Ectodermal cell (in vitro differentiated cells): ENCODE measurements at regions not wholly inside any gene's neighbourhood (a gene's known extent, or its start where the extent isn't known, plus 50 kb on each side); places are given as distances from the start of the nearest gene placed in this dataset.

ENCODE experiments used
- H3K27ac ChIP-seq: 2 replicates; pipeline ENCODE4 v1.7.0; 2013; ENCODE audit warnings: mild to moderate bottlenecking, low read depth, low read length; ENCODE audit not compliant: insufficient read depth, poor library complexity, severe bottlenecking
- H3K27me3 ChIP-seq: 2 replicates; pipeline ENCODE4 v1.7.0; 2013; ENCODE audit warnings: mild to moderate bottlenecking, low read length; ENCODE audit not compliant: insufficient read depth, control insufficient read depth, poor library complexity, severe bottlenecking
- H3K36me3 ChIP-seq: one replicate; pipeline ENCODE4 v1.7.0; 2013; ENCODE audit warnings: low read length; ENCODE audit not compliant: control insufficient read depth, insufficient read depth
- H3K4me1 ChIP-seq: one replicate; pipeline ENCODE4 v1.7.0; 2013; ENCODE audit warnings: low read length; ENCODE audit not compliant: control insufficient read depth, insufficient read depth
- H3K4me3 ChIP-seq: 2 replicates; pipeline ENCODE4 v1.7.0; 2013; ENCODE audit warnings: low read depth, low read length, control low read depth; ENCODE audit not compliant: insufficient read depth
- H3K9me3 ChIP-seq: 2 replicates; pipeline ENCODE4 v1.7.0; 2013; ENCODE audit warnings: mild to moderate bottlenecking, low read length, moderate library complexity; ENCODE audit not compliant: control insufficient read depth
- WGBS, 2 experiments: methylation state at CpG; one replicate each; pipeline ENCODE4 v1.1.7; 2013; ENCODE audit warnings: missing lambda C conversion rate in 2 of 2; 5-methylcytosine and 5-hydroxymethylcytosine counted together

- no peaks in the 10 kb centered on the region for H3K9me3 ChIP-seq
- H3K27me3 ChIP-seq, result no peaks in the 10 kb centered on the region
- no peak overlapping the region for H3K27ac ChIP-seq
- 80 to 93% methylated on average over 1 to 2 of the region's 2 CpGs for WGBS, 2 experiments
- no peaks in the 10 kb centered on the region for H3K36me3 ChIP-seq
- no peaks in the 10 kb centered on the region for H3K4me1 ChIP-seq
- H3K4me3 ChIP-seq, result no peak overlapping the region
These were observed 663.5 kb downstream of the EPM2A start for GRCh38 chr6:145071836-145072235.

GRCh38 chr6:145073811-145074210 lies 661.5 kb downstream of the EPM2A start:
- WGBS, 2 experiments, result 93 to 95% methylated on average over 1 to 2 of the region's 2 CpGs
- Histone ChIP-seq H3K27me3 (no peaks in the 10 kb centered on the region), H3K4me1 (no peaks in the 10 kb centered on the region), H3K36me3 (no peaks in the 10 kb centered on the region), H3K9me3 (no peaks in the 10 kb centered on the region), H3K4me3 (no peak overlapping the region), H3K27ac (no peak overlapping the region)

- Histone ChIP-seq H3K27me3 (no peaks in the 10 kb centered on the region), H3K4me1 (no peaks in the 10 kb centered on the region), H3K9me3 (no peaks in the 10 kb centered on the region), H3K4me3 (no peak overlapping the region), H3K27ac (no peak overlapping the region), H3K36me3 (no peaks in the 10 kb centered on the region)
These were observed 660.5 kb downstream of the EPM2A start for GRCh38 chr6:145074805-145075204.

GRCh38 chr6:145075425-145075824 lies 659.9 kb downstream of the EPM2A start:
- H3K4me1 ChIP-seq, result no peaks in the 10 kb centered on the region
- no peak overlapping the region for H3K27ac ChIP-seq
- no peaks in the 10 kb centered on the region for H3K27me3 ChIP-seq
- 83 to 86% methylated on average over 1 of the region's 1 CpG for WGBS, 2 experiments
- H3K9me3 ChIP-seq, result no peaks in the 10 kb centered on the region
- no peak overlapping the region for H3K4me3 ChIP-seq
- H3K36me3 ChIP-seq, result no peaks in the 10 kb centered on the region

GRCh38 chr6:145076115-145076841 lies 659.0 kb downstream of the EPM2A start:
- Histone ChIP-seq H3K36me3 (no peaks in the 10 kb centered on the region), H3K4me3 (no peak overlapping the region), H3K9me3 (no peaks in the 10 kb centered on the region), H3K4me1 (no peaks in the 10 kb centered on the region), H3K27me3 (no peaks in the 10 kb centered on the region), H3K27ac (no peak overlapping the region)
- WGBS, 2 experiments, result 93 to 96% methylated on average over 8 of the region's 8 CpGs

GRCh38 chr6:145077382-145077781 lies 657.9 kb downstream of the EPM2A start:
- no peaks in the 10 kb centered on the region for H3K27me3 ChIP-seq
- H3K27ac ChIP-seq, result no peak overlapping the region
- no peaks in the 10 kb centered on the region for H3K36me3 ChIP-seq
- no CpG with 5 or more reads among the region's 1 CpG for WGBS, 2 experiments
- H3K4me3 ChIP-seq, result no peak overlapping the region
- H3K9me3 ChIP-seq, result no peaks in the 10 kb centered on the region
- no peaks in the 10 kb centered on the region for H3K4me1 ChIP-seq

- Histone ChIP-seq H3K4me3 (no peak overlapping the region), H3K36me3 (no peaks in the 10 kb centered on the region), H3K27ac (no peak overlapping the region), H3K9me3 (no peaks in the 10 kb centered on the region), H3K27me3 (no peaks in the 10 kb centered on the region), H3K4me1 (no peaks in the 10 kb centered on the region)
- 89 to 100% methylated on average over 2 of the region's 2 CpGs for WGBS, 2 experiments
These were observed 654.7 kb downstream of the EPM2A start for GRCh38 chr6:145080651-145081050.

GRCh38 chr6:145081677-145082076 lies 653.6 kb downstream of the EPM2A start:
- H3K27me3 ChIP-seq, result no peaks in the 10 kb centered on the region
- no peak overlapping the region for H3K4me3 ChIP-seq
- no peaks in the 10 kb centered on the region for H3K4me1 ChIP-seq
- H3K9me3 ChIP-seq, result no peaks in the 10 kb centered on the region
- no peak overlapping the region for H3K27ac ChIP-seq
- H3K36me3 ChIP-seq, result no peaks in the 10 kb centered on the region
- WGBS, 2 experiments, result 86 to 95% methylated on average over 1 to 2 of the region's 2 CpGs

GRCh38 chr6:145082359-145082758 lies 653.0 kb downstream of the EPM2A start:
- H3K4me1 ChIP-seq, result no peaks in the 10 kb centered on the region
- H3K27me3 ChIP-seq, result no peaks in the 10 kb centered on the region
- H3K9me3 ChIP-seq, result no peaks in the 10 kb centered on the region
- WGBS, 2 experiments, result 98 to 100% methylated on average over 2 to 3 of the region's 4 CpGs
- no peak overlapping the region for H3K27ac ChIP-seq
- no peaks in the 10 kb centered on the region for H3K36me3 ChIP-seq
- no peak overlapping the region for H3K4me3 ChIP-seq

- no peaks in the 10 kb centered on the region for H3K27me3 ChIP-seq
- H3K9me3 ChIP-seq, result no peaks in the 10 kb centered on the region
- H3K4me1 ChIP-seq, result no peaks in the 10 kb centered on the region
- H3K4me3 ChIP-seq, result no peak overlapping the region
- WGBS, 2 experiments, result 55 to 62% methylated on average over 3 of the region's 3 CpGs
- no peaks in the 10 kb centered on the region for H3K36me3 ChIP-seq
- no peak overlapping the region for H3K27ac ChIP-seq
These were observed 649.1 kb downstream of the EPM2A start for GRCh38 chr6:145086197-145086596.

GRCh38 chr6:145087034-145087433 lies 648.3 kb downstream of the EPM2A start:
- Histone ChIP-seq H3K9me3 (no peaks in the 10 kb centered on the region), H3K27ac (no peak overlapping the region), H3K4me3 (no peak overlapping the region), H3K27me3 (no peaks in the 10 kb centered on the region), H3K4me1 (no peaks in the 10 kb centered on the region), H3K36me3 (no peaks in the 10 kb centered on the region)
- WGBS, 2 experiments, result 95 to 97% methylated on average over 2 to 3 of the region's 3 CpGs
